Uterus (tissue), 2 donors: ENCODE measurements at regions not wholly inside any gene's neighbourhood (a gene's known extent, or its start where the extent isn't known, plus 50 kb on each side); places are given as distances from the start of the nearest gene placed in this dataset.
"Not testable (repeated sequence)": the region's sequence is repeated elsewhere in the genome, so short reads cannot be mapped to it uniquely, and the experiment has no call there.

Experiments used
- POLR2A ChIP-seq, 2 donors: fragments of 450-650 bp; IDR thresholded peaks; one replicate each; pipeline ENCODE4 v1.6.1; 2016; ENCODE audit warnings: antibody characterized with exemption in 2 of 2, mild to moderate bottlenecking in 1 of 2, moderate library complexity in 1 of 2
- TF ChIP-seq, protein P1 (sequence below), 4 experiments: fragments of 200-600 bp in 2 of 4; fragments of 450-650 bp in 2 of 4; sonication (generic) in 2 of 4; IDR thresholded peaks; one replicate each; pipeline ENCODE4 v1.5.1; 2016 to 2019; ENCODE audit warnings: antibody characterized with exemption in 4 of 4, mild to moderate bottlenecking in 2 of 4, moderate library complexity in 1 of 4

GRCh38 chrX:65927386-65927785 lies 112.5 kb downstream of the VSIG4 start:
- not testable (repeated sequence) for TF ChIP-seq POLR2A (IDR thresholded peaks at IDR 0.05)
- TF ChIP-seq, protein P1, sequence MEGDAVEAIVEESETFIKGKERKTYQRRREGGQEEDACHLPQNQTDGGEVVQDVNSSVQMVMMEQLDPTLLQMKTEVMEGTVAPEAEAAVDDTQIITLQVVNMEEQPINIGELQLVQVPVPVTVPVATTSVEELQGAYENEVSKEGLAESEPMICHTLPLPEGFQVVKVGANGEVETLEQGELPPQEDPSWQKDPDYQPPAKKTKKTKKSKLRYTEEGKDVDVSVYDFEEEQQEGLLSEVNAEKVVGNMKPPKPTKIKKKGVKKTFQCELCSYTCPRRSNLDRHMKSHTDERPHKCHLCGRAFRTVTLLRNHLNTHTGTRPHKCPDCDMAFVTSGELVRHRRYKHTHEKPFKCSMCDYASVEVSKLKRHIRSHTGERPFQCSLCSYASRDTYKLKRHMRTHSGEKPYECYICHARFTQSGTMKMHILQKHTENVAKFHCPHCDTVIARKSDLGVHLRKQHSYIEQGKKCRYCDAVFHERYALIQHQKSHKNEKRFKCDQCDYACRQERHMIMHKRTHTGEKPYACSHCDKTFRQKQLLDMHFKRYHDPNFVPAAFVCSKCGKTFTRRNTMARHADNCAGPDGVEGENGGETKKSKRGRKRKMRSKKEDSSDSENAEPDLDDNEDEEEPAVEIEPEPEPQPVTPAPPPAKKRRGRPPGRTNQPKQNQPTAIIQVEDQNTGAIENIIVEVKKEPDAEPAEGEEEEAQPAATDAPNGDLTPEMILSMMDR (IDR thresholded peaks at IDR 0.05), result not testable (repeated sequence)
